Smooth muscle cell (in vitro differentiated cells): ENCODE measurements at regions not wholly inside any gene's neighbourhood (a gene's known extent, or its start where the extent isn't known, plus 50 kb on each side); places are given as distances from the start of the nearest gene placed in this dataset. TPM values are rescaled to one million over a fixed set of nuclear protein-coding genes. Genes with fewer than 3 reads are reported as not detected.

Experiments
- DNase-seq: peaks from one replicate; lab custom pipeline; 2025; ENCODE audit not compliant: unreplicated experiment; lab: John Stamatoyannopoulos, UW
- H2AFZ ChIP-seq: fragments of 200-600 bp; sonication (generic); 2 replicates; pipeline ENCODE4 v1.6.0; 2016; ENCODE audit warnings: antibody characterized with exemption, low read depth, mild to moderate bottlenecking
- H3F3A ChIP-seq: fragments of 200-600 bp; sonication (generic); 2 replicates; pipeline ENCODE4 v1.6.0; 2017; ENCODE audit warnings: antibody characterized with exemption, low read depth
- H3K27ac ChIP-seq: fragments of 200-600 bp; sonication (generic); 2 replicates; pipeline ENCODE4 v1.5.1; 2016; ENCODE audit warnings: low read depth, mild to moderate bottlenecking
- H3K27me3 ChIP-seq: fragments of 200-600 bp; sonication (generic); 2 replicates; pipeline ENCODE4 v1.6.1; 2016; ENCODE audit warnings: low read depth, mild to moderate bottlenecking
- H3K36me3 ChIP-seq: fragments of 200-600 bp; sonication (generic); 2 replicates; pipeline ENCODE4 v1.5.1; 2016; ENCODE audit warnings: low read depth
- H3K4me1 ChIP-seq: fragments of 200-600 bp; sonication (generic); 2 replicates; pipeline ENCODE4 v1.5.1; 2016; ENCODE audit warnings: low read depth
- H3K4me2 ChIP-seq: fragments of 200-600 bp; sonication (generic); 2 replicates; pipeline ENCODE4 v1.6.0; 2016; ENCODE audit warnings: mild to moderate bottlenecking
- H3K4me3 ChIP-seq: fragments of 200-600 bp; sonication (generic); 2 replicates; pipeline ENCODE4 v1.5.1; 2016; ENCODE audit warnings: mild to moderate bottlenecking
- H3K79me2 ChIP-seq: fragments of 200-600 bp; sonication (generic); 2 replicates; pipeline ENCODE4 v1.6.0; 2016; ENCODE audit warnings: low read depth, mild to moderate bottlenecking
- H3K9ac ChIP-seq: fragments of 200-600 bp; sonication (generic); 2 replicates; pipeline ENCODE4 v1.6.0; 2016; ENCODE audit warnings: low read depth
- H3K9me3 ChIP-seq: fragments of 200-600 bp; sonication (generic); replicated peaks from 2 replicates; pipeline ENCODE4 v1.5.1; 2016; ENCODE audit warnings: low read depth
- H4K20me1 ChIP-seq: fragments of 200-600 bp; sonication (generic); 2 replicates; pipeline ENCODE4 v1.6.0; 2016; ENCODE audit warnings: low read depth
- CTCF ChIP-seq: fragments of 200-600 bp; sonication (generic); IDR thresholded peaks from 2 replicates; pipeline ENCODE4 v1.5.1; 2017; ENCODE audit warnings: borderline replicate concordance, mild to moderate bottlenecking, antibody characterized with exemption; ENCODE audit not compliant: insufficient read depth, poor library complexity, severe bottlenecking
- WGBS: methylation state at CpG from one replicate; pipeline ENCODE4 v1.1.7; 2016; ENCODE audit warnings: low lambda C conversion rate; 5-methylcytosine and 5-hydroxymethylcytosine counted together
- microRNA-seq: library from miRNA; unstranded; fragments of <30 nt; microRNA quantifications from one replicate; pipeline ENCODE4, GENCODE V29; 2016; ENCODE audit warnings: borderline number of aligned reads
- small RNA-seq: library from RNA; depleted of rRNA; stranded (forward); fragments of <200 nt; gene quantifications from one replicate; pipeline ENCODE3, GENCODE V24; 2014

GRCh38 chr13:60629158-60629557 is 232.1 kb downstream of the TDRD3 start:
- no peak overlapping the region for H3K4me2 ChIP-seq

DNA sequence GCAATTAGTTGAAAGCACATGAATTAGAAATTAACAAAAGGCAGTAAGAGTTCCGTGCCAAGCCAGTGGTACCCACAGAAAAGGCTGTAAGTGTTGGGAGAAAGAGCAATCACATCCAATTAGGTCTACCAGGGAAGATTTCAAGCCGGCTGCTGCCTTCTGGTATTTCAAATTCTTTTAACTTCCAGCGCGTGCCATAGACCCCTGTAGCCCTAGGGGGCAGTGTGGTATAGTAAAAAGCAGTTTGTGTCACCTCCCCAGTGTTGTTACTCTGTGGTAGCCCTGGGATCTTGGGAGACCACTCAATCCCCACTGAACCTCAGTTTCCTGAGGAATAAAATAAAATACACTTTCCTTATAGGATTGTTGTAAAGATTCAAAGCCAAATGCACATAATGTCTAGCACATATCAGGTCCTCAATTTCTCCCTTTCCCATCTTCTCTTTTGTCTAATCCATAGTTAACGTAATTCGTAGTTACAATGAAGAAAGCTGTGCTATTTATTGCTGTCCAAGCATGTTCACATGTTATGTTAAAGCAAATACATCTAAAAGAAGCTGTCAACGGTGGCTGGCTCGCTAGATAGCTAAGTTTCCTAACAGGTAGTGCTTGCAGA is 230.2 kb downstream of the TDRD3 start:
- no peak overlapping the region for H3K27ac ChIP-seq
- no peaks in the 10 kb centered on the region for H3K36me3 ChIP-seq
- H3K4me3 ChIP-seq: no peak overlapping the region
- TF ChIP-seq CTCF: peak; percentile 81
- H3K9ac ChIP-seq: no peak overlapping the region
- H3F3A ChIP-seq: no peaks in the 10 kb centered on the region
- H2AFZ ChIP-seq: peak overlapping the region; percentile 61
- WGBS: 45% methylated on average over 8 of the region's 8 CpGs
- no peaks in the 10 kb centered on the region for H4K20me1 ChIP-seq
- H3K79me2 ChIP-seq: no peaks in the 10 kb centered on the region
- peaks cover 8% of the 10 kb centered on the region for H3K4me1 ChIP-seq
- no peaks in the 10 kb centered on the region for H3K9me3 ChIP-seq
- peaks cover 30% of the 10 kb centered on the region for H3K27me3 ChIP-seq
- no peak overlapping the region for H3K4me2 ChIP-seq
- peak; percentile 3 for DNase-seq

More at GRCh38 chr13:60629158-60629557, 232.1 kb downstream of the TDRD3 start:
- DNase-seq: no peak
- H3K36me3 ChIP-seq: no peaks in the 10 kb centered on the region
- H3K9ac ChIP-seq: no peak overlapping the region
- H4K20me1 ChIP-seq: no peaks in the 10 kb centered on the region
- H3K9me3 ChIP-seq: no peaks in the 10 kb centered on the region
- H3K27ac ChIP-seq: no peak overlapping the region
- H3F3A ChIP-seq: no peaks in the 10 kb centered on the region
- H2AFZ ChIP-seq: no peak overlapping the region
- TF ChIP-seq CTCF: no peak
- 54% methylated on average over 5 of the region's 5 CpGs for WGBS
- no peaks in the 10 kb centered on the region for H3K79me2 ChIP-seq
- H3K4me3 ChIP-seq: no peak overlapping the region
- H3K4me1 ChIP-seq: peaks cover 8% of the 10 kb centered on the region
- peaks cover 21% of the 10 kb centered on the region for H3K27me3 ChIP-seq

Small RNA genes in the stretch of these regions (microRNA-seq; reads per million reads assigned to microRNA genes)
- gene MIR3169: not detected

Small RNA genes in the stretch of these regions (small RNA-seq; reads per million reads assigned to genes)
- gene MIR3169 (not detected), gene RNY3P5 (not detected)
